Right lobe of liver (tissue), 6 donors: ENCODE measurements at regions not wholly inside any gene's neighbourhood (a gene's known extent, or its start where the extent isn't known, plus 50 kb on each side); places are given as distances from the start of the nearest gene placed in this dataset.

ENCODE experiments used
- ATAC-seq, 4 donors: fragments of 200-7000 bp; cut with Tn5 transposase; one replicate each; pipeline ENCODE4 v1.9.1; 2020; ENCODE audit warnings: mild to moderate bottlenecking in 4 of 4, moderate library complexity in 4 of 4
- DNase-seq, 3 donors: peaks; one replicate each; pipeline ENCODE4 v3.0.0-alpha.2; 2020
- H3K27ac ChIP-seq, 3 donors: fragments of 200-600 bp; one replicate each; pipeline ENCODE4 v1.8.0; 2022
- H3K27me3 ChIP-seq, 2 donors: fragments of 200-600 bp; one replicate each; pipeline ENCODE4 v1.8.0; 2022
- H3K36me3 ChIP-seq, 4 donors: fragments of 200-600 bp; sonication (generic) in 1 of 4; one replicate each; pipeline versions ENCODE4 v1.5.1 to v1.8.0; 2017 to 2022; ENCODE audit warnings: control low read depth in 1 of 4
- H3K4me1 ChIP-seq, 4 donors: fragments of 200-600 bp; sonication (generic) in 1 of 4; one replicate each; pipeline versions ENCODE4 v1.5.1 to v1.8.0; 2017 to 2022; ENCODE audit warnings: control low read depth in 1 of 4
- H3K4me3 ChIP-seq, 3 donors: fragments of 200-600 bp; one replicate each; pipeline ENCODE4 v1.8.0; 2022
- H3K9me3 ChIP-seq, 4 donors: fragments of 200-600 bp; sonication (generic) in 1 of 4; one replicate each; pipeline versions ENCODE4 v1.5.1 to v1.8.0; 2017 to 2022; ENCODE audit warnings: control low read depth in 1 of 4
- CTCF ChIP-seq, 4 donors: fragments of 200-600 bp in 3 of 4; fragments of 450-650 bp in 1 of 4; IDR thresholded peaks; one replicate each; pipeline versions ENCODE4 v1.5.1 to v1.8.0; 2016 to 2022; ENCODE audit warnings: antibody characterized with exemption in 4 of 4, mild to moderate bottlenecking in 2 of 4
- POLR2A ChIP-seq: fragments of 450-650 bp; IDR thresholded peaks from one replicate; pipeline ENCODE4 v1.6.1; 2017; ENCODE audit warnings: antibody characterized with exemption, mild to moderate bottlenecking
- WGBS: methylation state at CpG from one replicate; pipeline ENCODE4 v1.1.6; 2018; ENCODE audit warnings: low coverage, low lambda C conversion rate; ENCODE audit not compliant: insufficient coverage; ENCODE audit errors: missing lambda C conversion rate; 5-methylcytosine and 5-hydroxymethylcytosine counted together
- intact Hi-C, 2 donors: fragments of 100-400 bp; cut with DNase I; formaldehyde crosslinking; loops; one replicate each; pipeline versions ENCODE4 v1.11.2 to v1.14.1; 2022
- donor health status: DM: no; HTN: yes; CAD: no.
- donor health status: DM: no; HTN: no; CAD: no.
- donor health status: DM: no; HTN: no; CAD: no.
- donor health status: DM: no; HTN: yes; CAD: no.
- donor health status: DM: no; HTN: yes; CAD: no.

GRCh38 chr11:122340607-122341290 lies 224.7 kb upstream of the BLID start:
- no peak overlapping the region for H3K4me3 ChIP-seq
- DNase-seq (no peak), ATAC-seq (no peak)
- no peaks in the 10 kb centered on the region for H3K36me3 ChIP-seq
- WGBS: 35% methylated on average over 3 of the region's 3 CpGs
- H3K27ac ChIP-seq: no peak overlapping the region
- TF ChIP-seq POLR2A: no peak
- TF ChIP-seq CTCF (IDR thresholded peaks at IDR 0.05): no peak
- intact Hi-C loops: no loop called here
- no peaks in the 10 kb centered on the region for H3K27me3 ChIP-seq
- no peaks in the 10 kb centered on the region for H3K9me3 ChIP-seq
- H3K4me1 ChIP-seq: no peaks in the 10 kb centered on the region

- H3K4me1 ChIP-seq: no peaks in the 10 kb centered on the region
- WGBS: 75% methylated on average over 2 of the region's 2 CpGs
- TF ChIP-seq POLR2A: no peak
- no peak for TF ChIP-seq CTCF (IDR thresholded peaks at IDR 0.05)
- H3K4me3 ChIP-seq: no peak overlapping the region
- no peak overlapping the region for H3K27ac ChIP-seq
- ATAC-seq (no peak), DNase-seq (no peak)
- no peaks in the 10 kb centered on the region for H3K9me3 ChIP-seq
- intact Hi-C loops: no loop called here
- no peaks in the 10 kb centered on the region for H3K36me3 ChIP-seq
- no peaks in the 10 kb centered on the region for H3K27me3 ChIP-seq
Measured at GRCh38 chr11:122339436-122340060, 223.5 kb upstream of the BLID start.

- no peaks in the 10 kb centered on the region for H3K9me3 ChIP-seq
- DNase-seq (no peak), ATAC-seq (no peak)
- 71% methylated on average over 4 of the region's 4 CpGs for WGBS
- no peak for TF ChIP-seq CTCF (IDR thresholded peaks at IDR 0.05)
- H3K36me3 ChIP-seq: no peaks in the 10 kb centered on the region
- no peak overlapping the region for H3K27ac ChIP-seq
- H3K4me3 ChIP-seq: no peak overlapping the region
- no peaks in the 10 kb centered on the region for H3K27me3 ChIP-seq
- no peaks in the 10 kb centered on the region for H3K4me1 ChIP-seq
- intact Hi-C loops: no loop called here
Measured at GRCh38 chr11:122337704-122338103, 221.7 kb upstream of the BLID start.

- intact Hi-C loops: no loop called here
- 64% methylated on average over 5 of the region's 5 CpGs for whole genome bisulfite sequencing
- H3K9me3 ChIP-seq: no peaks in the 10 kb centered on the region
- no peaks in the 10 kb centered on the region for H3K27me3 ChIP-seq
- TF ChIP-seq CTCF (IDR thresholded peaks at IDR 0.05) (no peak), POLR2A (no peak)
- no peaks in the 10 kb centered on the region for H3K4me1 ChIP-seq
- ATAC-seq (no peak), DNase-seq (no peak)
- H3K27ac ChIP-seq: no peak overlapping the region
- H3K36me3 ChIP-seq: no peaks in the 10 kb centered on the region
- no peak overlapping the region for H3K4me3 ChIP-seq
Measured at GRCh38 chr11:122337241-122337640, 221.2 kb upstream of the BLID start.
